ENCODE measurements at regions not wholly inside any gene's neighbourhood (a gene's known extent, or its start where the extent isn't known, plus 50 kb on each side); places are given as distances from the start of the nearest gene placed in this dataset.

DNA sequence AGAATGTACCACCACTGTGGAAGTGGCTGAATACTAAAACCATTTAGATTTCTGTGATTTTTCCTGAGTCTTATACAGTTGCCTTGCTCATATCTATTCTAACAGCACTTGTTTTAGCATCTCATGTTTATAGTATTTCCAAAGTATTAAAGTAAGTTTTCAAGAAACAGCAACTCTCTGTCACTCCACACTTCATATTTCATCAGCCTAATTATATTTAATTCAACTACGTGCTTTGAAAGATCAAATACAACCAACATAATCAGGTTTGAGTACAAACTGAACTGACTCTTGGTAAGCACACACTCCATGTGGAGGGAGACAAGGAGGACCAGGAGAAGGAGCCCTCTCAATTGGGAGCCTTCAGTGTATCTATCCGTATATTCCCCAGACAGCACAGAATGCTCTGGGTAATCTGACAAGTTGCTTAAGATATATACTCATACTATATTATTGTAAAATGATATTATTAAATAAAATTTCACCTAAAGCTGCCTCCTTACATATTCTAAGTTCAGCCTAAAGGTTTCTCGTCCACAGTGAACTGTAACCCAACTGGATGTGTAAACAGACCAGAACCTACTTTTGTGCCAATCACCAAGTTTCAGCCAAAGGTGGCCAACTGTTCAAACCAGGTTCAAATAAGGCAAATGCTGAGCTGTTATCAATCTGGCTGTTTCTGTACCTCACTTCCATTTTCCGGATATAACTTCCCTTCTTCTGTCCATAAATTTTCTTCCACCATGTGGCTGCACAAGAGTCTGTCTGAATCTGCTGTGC lies 105.0 kb upstream of the RASSF8 start:
- H3K4me3 ChIP-seq (ENCODE audit: low read depth, low read length): no peak overlapping the region
- DNase-seq (ENCODE audit: low read depth): no peak

DNA sequence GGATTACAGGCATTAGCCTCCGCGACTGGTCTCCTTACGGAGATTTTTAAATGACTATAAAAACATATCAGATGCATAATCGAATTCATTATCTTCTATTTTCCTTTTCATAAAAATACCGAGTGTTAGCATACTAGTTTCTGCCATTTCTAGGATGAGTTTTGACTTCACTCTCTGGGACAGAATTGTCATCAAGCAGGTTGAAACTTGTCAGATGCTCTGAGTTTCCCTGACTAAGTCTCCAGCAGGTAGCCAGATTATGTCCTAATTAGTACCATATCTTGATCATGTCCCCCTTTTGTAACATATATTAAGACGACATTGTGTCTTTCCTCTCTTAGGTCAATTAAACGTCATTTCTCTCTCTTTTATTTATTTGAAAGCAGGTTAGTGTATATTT lies 103.5 kb upstream of the RASSF8 start:
- TF ChIP-seq, protein P1, sequence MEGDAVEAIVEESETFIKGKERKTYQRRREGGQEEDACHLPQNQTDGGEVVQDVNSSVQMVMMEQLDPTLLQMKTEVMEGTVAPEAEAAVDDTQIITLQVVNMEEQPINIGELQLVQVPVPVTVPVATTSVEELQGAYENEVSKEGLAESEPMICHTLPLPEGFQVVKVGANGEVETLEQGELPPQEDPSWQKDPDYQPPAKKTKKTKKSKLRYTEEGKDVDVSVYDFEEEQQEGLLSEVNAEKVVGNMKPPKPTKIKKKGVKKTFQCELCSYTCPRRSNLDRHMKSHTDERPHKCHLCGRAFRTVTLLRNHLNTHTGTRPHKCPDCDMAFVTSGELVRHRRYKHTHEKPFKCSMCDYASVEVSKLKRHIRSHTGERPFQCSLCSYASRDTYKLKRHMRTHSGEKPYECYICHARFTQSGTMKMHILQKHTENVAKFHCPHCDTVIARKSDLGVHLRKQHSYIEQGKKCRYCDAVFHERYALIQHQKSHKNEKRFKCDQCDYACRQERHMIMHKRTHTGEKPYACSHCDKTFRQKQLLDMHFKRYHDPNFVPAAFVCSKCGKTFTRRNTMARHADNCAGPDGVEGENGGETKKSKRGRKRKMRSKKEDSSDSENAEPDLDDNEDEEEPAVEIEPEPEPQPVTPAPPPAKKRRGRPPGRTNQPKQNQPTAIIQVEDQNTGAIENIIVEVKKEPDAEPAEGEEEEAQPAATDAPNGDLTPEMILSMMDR (IDR thresholded peaks at IDR 0.05; ENCODE audit: insufficient read depth, low read depth, low read length, missing control alignments): no peak
- DNase-seq (ENCODE audit: low read depth): no peak
- H3K4me3 ChIP-seq (ENCODE audit: low read depth, low read length): no peak overlapping the region

More for the DNA sequence above, 105.0 kb upstream of the RASSF8 start:
- TF ChIP-seq, protein P1 (IDR thresholded peaks at IDR 0.05; ENCODE audit: insufficient read depth, low read depth, low read length, missing control alignments): no peak

DNA sequence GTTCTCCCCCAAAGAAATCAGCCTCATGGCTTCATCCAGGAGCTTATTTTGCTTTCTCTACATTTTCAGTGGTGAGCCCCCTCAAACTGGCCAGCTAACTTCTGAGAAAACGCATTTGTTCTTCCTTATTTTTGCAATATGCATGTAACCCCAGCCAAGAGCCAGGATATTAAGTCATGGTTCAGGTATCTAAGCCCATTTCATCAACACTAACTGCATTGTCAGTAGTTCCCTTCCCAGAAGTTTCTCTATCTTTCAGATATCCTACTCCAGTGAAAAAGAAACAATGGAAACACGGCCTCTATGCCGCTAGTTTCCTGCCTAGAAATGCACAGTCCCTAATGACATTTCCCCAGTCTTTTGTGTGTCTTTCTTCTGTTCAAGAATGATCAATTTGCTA lies 102.8 kb upstream of the RASSF8 start:
- TF ChIP-seq, protein P1 (IDR thresholded peaks at IDR 0.05; ENCODE audit: insufficient read depth, low read depth, low read length, missing control alignments): no peak
- H3K4me3 ChIP-seq (ENCODE audit: low read depth, low read length): no peak overlapping the region
- DNase-seq (ENCODE audit: low read depth): no peak

DNA sequence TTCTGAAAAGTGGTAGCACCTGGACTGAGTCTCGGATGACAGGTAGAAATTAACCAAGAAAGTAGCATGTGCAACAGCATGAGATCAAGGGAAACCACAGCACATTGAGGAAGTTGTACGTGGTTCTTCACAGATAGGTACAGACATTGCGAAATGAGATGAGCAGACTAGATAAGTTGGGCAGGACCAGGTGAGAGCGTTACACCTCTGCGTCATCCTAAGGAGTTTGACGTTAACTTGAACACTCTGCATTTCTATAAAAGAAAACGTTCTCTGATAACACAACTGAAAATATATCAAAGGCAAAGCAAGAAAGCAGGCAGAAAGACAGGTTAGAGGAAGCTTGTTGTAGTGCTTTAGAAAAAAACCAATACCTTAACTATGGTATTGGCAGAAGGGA lies 98.5 kb upstream of the RASSF8 start:
- no peak for DNase-seq (ENCODE audit: low read depth)
- H3K4me3 ChIP-seq (ENCODE audit: low read depth, low read length): no peak overlapping the region
- TF ChIP-seq, protein P1 (IDR thresholded peaks at IDR 0.05; ENCODE audit: insufficient read depth, low read depth, low read length, missing control alignments): no peak

DNA sequence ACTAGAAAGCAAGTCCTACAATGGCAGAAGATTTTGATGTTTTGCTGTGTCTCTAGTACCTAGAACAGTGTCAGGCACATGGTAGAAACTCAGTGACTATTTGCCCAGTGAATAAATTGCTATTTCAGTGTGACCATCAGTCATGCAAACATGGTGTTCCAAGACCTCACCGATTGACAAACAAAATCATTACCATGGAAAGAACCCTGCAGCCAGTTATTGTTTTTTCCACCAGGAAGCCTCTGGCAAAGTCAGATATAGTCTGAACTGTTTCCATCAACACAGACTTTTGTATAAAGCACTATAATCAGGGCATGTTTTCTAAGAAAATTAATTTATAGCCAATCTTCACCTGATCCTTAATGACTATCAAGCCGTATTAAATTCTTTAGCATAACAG lies 97.3 kb upstream of the RASSF8 start:
- no peak for DNase-seq (ENCODE audit: low read depth)
- no peak overlapping the region for H3K4me3 ChIP-seq (ENCODE audit: low read depth, low read length)
- TF ChIP-seq, protein P1 (IDR thresholded peaks at IDR 0.05; ENCODE audit: insufficient read depth, low read depth, low read length, missing control alignments): no peak

DNA sequence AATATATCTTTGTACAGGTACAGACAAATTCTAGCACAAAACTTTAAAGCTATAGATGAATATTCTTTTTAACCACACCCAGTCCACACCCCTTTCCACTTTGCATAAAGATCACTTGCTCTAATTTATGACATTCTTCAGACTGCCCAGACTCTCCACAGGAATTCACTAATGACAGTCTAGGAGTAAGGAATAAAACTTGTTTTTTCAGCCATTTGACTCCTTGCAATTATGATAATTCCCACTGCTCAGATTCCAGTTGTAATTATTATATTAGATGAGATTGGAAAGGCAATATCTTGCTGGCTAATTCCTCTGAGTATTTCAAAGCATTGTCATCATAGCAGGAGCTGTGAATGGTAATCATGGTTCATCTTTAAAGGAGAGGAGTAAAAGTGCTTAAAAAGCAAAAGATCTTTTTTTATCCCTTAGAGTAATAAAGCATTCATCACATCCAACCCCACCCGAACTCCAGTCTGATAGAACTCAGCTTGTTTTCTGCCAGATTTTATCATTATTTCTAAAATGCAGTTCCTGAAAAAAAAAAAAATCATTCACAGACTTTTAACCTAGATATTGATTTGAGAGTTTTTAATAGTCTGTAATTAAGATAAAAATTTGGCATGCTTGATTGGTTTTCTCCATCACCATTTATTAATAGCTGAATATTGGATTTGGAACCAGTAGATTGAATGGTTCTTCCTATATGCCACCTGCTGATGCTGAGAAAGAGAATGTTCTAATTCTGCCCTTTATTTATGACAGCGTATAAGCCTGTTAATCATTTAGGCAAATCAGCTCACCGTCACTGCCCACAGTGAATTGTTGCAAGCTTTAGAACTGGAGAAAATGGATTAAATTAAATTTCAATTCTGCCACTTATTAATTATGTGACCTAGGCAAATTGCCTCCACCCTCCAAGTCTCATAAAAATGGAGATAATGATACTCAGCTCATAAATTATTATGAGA lies 93.9 kb upstream of the RASSF8 start:
- TF ChIP-seq, protein P1 (IDR thresholded peaks at IDR 0.05; ENCODE audit: insufficient read depth, low read depth, low read length, missing control alignments): no peak
- no peak for DNase-seq (ENCODE audit: low read depth)
- no peak overlapping the region for H3K4me3 ChIP-seq (ENCODE audit: low read depth, low read length)
